ENCODE measurements at regions not wholly inside any gene's neighbourhood (a gene's known extent, or its start where the extent isn't known, plus 50 kb on each side); places are given as distances from the start of the nearest gene placed in this dataset.

DNA sequence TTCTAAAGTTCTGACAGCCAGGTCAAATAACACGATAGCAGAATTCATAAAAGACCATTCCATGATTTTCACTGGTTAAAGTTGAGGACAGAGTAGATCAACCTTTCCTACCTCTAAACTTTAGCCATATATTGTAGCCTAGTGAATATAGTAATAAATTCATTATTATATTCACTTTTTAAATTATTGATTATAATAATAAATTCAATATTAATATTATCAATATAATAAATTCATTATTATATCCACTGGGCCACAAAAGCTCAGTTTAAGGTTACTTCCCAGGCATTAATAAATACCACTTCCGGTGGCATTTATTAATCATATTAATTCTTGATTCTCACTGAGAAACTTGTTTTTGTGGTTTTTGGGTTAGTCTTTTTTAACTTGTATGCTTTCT is 85.7 kb upstream of the GPC6 start:
- no peak for ATAC-seq (replicated peaks)
- no peaks in the 10 kb centered on the region for H3K36me3 Mint-ChIP-seq (ENCODE audit: low read depth)
- H3K27me3 Mint-ChIP-seq = no peaks in the 10 kb centered on the region
- H3K4me3 Mint-ChIP-seq = no peak overlapping the region
- H3K9me3 Mint-ChIP-seq = no peaks in the 10 kb centered on the region
- H3K4me1 Mint-ChIP-seq = no peaks in the 10 kb centered on the region
- no peak overlapping the region for H3K27ac Mint-ChIP-seq

DNA sequence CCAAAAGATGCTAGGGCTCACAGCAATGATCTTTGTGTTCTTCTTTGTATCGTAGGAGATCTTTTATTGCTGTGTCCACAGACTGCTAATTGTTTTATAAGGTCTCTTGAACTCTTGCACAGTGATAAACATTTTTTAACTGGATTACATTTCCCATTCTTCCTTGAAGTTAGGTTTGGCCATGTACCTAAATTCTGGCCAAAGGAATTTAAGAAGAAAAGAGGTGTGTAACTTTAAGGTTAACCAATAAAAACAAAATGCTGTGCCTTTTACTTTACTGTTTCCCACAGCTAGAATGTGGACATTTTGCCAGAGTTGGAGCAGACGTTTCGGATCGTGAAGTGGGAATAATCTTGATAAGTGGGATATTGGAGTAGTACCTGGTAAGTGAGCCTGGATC is 82.6 kb upstream of the GPC6 start:
- H3K36me3 Mint-ChIP-seq (ENCODE audit: low read depth) = no peaks in the 10 kb centered on the region
- ATAC-seq (replicated peaks) = no peak
- no peaks in the 10 kb centered on the region for H3K9me3 Mint-ChIP-seq
- H3K27me3 Mint-ChIP-seq = no peaks in the 10 kb centered on the region
- no peak overlapping the region for H3K27ac Mint-ChIP-seq
- H3K4me3 Mint-ChIP-seq = no peak overlapping the region
- H3K4me1 Mint-ChIP-seq = no peaks in the 10 kb centered on the region

DNA sequence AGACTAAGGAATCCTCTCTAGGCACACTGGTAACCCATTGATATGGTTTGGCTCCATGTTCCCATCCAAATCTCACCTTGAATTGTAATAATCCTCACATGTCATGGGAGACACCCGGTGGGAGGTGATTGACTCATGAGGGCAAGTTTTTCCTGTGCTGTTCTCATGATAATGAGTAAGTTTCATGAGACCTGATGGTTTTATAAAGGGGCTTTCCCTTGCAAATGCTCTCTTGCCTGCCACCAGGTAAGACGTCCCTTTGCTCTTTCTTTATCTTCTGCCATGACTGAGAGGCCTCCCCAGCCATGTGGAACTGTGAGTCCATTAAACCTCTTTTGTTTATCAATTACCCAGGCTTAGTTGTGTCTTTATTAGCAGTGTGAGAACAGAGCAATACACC is 81.4 kb upstream of the GPC6 start:
- Mint-ChIP-seq H3K36me3 (ENCODE audit: low read depth) (no peaks in the 10 kb centered on the region), H3K4me3 (no peak overlapping the region)

DNA sequence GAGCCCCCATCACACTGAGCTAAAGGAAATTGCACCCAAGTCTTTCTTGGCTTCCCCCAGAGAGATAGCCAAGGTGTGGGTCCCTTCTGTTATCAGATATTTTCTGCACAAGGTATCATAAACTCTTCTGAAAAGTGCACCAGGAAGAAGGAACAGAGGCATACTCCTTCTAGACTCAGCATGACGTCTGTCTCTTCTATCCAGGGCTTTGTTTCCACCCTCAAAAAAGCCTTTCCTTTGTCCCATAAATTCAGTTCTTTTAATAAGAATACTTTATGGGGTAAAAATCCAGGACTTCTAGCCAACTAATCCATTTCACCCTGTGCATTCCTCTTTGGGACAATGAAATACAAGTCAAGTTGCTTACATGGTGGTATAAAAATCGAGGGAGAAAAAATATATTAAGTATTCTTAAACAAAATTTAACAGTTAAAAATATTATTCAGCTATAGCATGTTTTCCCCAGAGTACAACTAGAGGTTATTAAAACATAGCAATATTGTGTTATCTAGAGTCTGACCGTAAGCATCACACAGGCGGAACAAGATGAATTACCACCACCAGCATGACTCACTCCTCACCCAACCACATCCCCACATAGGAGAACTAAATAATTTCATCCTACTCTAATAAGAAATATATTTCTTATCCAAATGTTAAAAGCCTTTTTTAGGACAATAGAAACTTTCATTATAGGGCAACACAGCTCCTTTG is 79.9 kb upstream of the GPC6 start:
- no peak overlapping the region for H3K4me3 Mint-ChIP-seq
- no peak overlapping the region for H3K27ac Mint-ChIP-seq
- no peak for ATAC-seq (replicated peaks)
- H3K9me3 Mint-ChIP-seq = no peaks in the 10 kb centered on the region
- no peaks in the 10 kb centered on the region for H3K36me3 Mint-ChIP-seq (ENCODE audit: low read depth)
- no peaks in the 10 kb centered on the region for H3K4me1 Mint-ChIP-seq
- H3K27me3 Mint-ChIP-seq = no peaks in the 10 kb centered on the region

More for the DNA sequence above, 81.4 kb upstream of the GPC6 start:
- no peak for ATAC-seq (replicated peaks)
- H3K27ac Mint-ChIP-seq = no peak overlapping the region
- H3K4me1 Mint-ChIP-seq = no peaks in the 10 kb centered on the region
- H3K9me3 Mint-ChIP-seq = no peaks in the 10 kb centered on the region
- H3K27me3 Mint-ChIP-seq = no peaks in the 10 kb centered on the region

DNA sequence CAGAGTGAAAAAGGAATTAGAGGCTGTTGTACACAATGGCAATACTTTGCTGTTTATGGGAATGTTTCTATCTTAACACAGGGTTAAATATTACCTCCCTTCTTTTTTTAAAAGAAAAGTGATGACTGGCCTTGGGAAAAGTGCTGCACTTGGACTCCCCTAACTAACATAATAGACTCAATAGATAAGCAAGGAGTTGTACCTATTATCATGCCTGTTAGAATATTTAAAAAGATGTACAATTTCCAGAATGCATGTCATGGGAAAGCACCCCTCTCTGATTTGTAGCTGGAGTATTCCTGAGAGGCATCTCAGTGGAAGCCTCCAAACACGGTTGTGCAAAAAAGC is 79.3 kb upstream of the GPC6 start:
- no peaks in the 10 kb centered on the region for H3K36me3 Mint-ChIP-seq (ENCODE audit: low read depth)
- no peaks in the 10 kb centered on the region for H3K9me3 Mint-ChIP-seq
- H3K27me3 Mint-ChIP-seq = no peaks in the 10 kb centered on the region
- no peak overlapping the region for H3K4me3 Mint-ChIP-seq
- ATAC-seq (replicated peaks) = no peak
- no peaks in the 10 kb centered on the region for H3K4me1 Mint-ChIP-seq
- no peak overlapping the region for H3K27ac Mint-ChIP-seq

DNA sequence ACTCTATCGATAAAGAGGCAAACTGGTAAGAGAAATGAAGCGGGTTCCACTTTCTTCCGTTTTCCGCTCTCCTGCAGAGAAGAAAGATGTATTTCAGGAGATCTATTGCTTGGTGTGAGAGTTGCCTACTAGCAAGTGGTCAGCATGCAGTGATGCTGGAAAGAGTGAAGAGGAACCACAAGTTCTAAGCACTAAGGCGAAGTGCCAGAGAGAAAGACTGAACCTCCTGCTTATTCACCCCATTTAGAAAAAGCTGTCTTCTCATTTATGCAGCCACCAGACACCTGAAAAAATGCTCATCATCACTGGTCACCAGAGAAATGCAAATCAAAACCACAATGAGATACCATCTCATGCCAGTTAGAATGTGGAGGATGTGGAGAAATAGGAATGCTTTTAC is 78.7 kb upstream of the GPC6 start:
- H3K4me3 Mint-ChIP-seq = no peak overlapping the region
- no peak for ATAC-seq (replicated peaks)
- no peaks in the 10 kb centered on the region for H3K36me3 Mint-ChIP-seq (ENCODE audit: low read depth)
- no peaks in the 10 kb centered on the region for H3K9me3 Mint-ChIP-seq
- H3K27ac Mint-ChIP-seq = no peak overlapping the region
- no peaks in the 10 kb centered on the region for H3K27me3 Mint-ChIP-seq
- no peaks in the 10 kb centered on the region for H3K4me1 Mint-ChIP-seq

DNA sequence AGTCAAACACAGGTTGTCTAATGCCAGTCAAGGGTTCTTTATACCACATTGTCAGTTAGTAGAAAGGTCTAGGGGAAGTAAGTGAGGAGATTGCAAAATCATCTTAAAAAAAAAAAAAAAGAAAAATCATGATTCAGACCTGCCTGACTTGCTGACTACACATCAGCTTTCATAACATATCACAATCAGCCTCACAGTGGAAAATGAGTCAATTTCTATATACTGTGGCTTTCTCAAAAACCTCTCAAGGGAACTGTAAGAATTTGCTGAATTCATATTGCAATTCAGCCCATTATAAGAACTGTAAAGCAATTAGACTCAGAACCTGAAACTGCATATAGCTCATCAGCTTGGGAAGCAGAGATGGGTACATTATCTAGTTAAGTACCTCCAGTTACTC is 75.3 kb upstream of the GPC6 start:
- no peaks in the 10 kb centered on the region for H3K9me3 Mint-ChIP-seq
- H3K27ac Mint-ChIP-seq = no peak overlapping the region
- peak; percentile 86 for ATAC-seq (replicated peaks)
- H3K27me3 Mint-ChIP-seq = no peaks in the 10 kb centered on the region
- no peaks in the 10 kb centered on the region for H3K36me3 Mint-ChIP-seq (ENCODE audit: low read depth)
- no peak overlapping the region for H3K4me3 Mint-ChIP-seq
- H3K4me1 Mint-ChIP-seq = no peaks in the 10 kb centered on the region

DNA sequence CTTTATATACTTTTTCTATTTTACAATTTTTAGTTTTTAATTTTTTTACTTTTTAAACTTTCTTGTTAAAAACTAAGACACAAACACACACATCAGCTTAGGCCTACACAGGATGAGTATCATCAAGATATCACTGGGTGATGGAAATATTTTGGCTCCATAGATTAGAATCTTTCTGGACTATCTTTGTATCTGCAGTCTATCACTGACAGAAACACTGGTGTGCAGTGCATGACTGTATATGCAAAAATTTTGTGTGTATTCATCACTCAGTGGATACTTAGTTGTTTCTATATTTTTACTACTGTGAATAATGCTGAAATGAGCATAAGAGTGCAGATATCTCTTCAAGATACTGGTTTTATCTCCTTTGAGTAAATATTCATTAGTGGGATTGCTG is 68.0 kb upstream of the GPC6 start:
- H3K27me3 Mint-ChIP-seq = peaks cover 4% of the 10 kb centered on the region
- H3K4me3 Mint-ChIP-seq = no peak overlapping the region
- H3K36me3 Mint-ChIP-seq (ENCODE audit: low read depth) = no peaks in the 10 kb centered on the region
- H3K27ac Mint-ChIP-seq = no peak overlapping the region
- peaks cover 14% of the 10 kb centered on the region for H3K9me3 Mint-ChIP-seq
- no peak for ATAC-seq (replicated peaks)
- H3K4me1 Mint-ChIP-seq = no peaks in the 10 kb centered on the region

DNA sequence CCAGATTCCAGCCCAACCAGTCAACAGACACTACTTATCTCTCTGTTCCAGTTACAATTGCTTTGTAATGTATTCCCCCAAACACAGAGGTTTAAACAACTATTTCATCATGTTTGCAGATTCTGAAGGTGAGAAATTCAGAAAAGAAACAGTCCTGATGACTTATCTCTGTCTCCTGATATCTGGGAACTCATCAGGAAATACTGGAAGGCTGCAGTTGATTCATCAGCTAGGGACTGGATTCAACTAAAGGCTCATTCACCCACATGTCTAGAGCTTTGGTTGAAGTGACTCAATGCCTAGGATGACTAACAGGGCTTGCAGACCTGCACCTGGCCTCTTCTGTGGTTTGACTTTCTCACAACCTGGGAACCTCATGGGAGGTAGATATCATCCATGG is 56.6 kb upstream of the GPC6 start:
- ATAC-seq (replicated peaks) = peak; percentile 85
- Mint-ChIP-seq H3K4me3 (no peak overlapping the region), H3K4me1 (no peaks in the 10 kb centered on the region), H3K36me3 (ENCODE audit: low read depth) (no peaks in the 10 kb centered on the region), H3K27ac (no peak overlapping the region), H3K9me3 (no peaks in the 10 kb centered on the region), H3K27me3 (no peaks in the 10 kb centered on the region)

DNA sequence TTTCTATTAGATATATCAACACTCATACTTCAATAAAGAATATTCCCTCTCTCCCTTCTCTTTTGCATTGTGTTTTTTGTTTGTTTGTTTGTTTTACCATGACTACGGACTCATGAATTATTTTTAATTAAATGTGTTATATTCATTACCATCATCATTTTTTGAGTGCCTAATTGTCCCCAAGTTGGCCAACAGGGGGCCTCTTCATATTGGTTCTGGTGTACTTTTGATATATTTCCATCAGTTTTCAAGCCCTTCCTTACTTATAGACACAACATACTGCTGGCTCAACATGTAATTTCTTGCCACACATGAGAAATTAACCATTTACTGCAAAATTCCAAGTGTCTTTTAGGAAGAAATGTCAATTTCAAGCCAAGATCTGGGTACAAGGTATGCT is 54.5 kb upstream of the GPC6 start:
- no peaks in the 10 kb centered on the region for H3K9me3 Mint-ChIP-seq
- no peak overlapping the region for H3K27ac Mint-ChIP-seq
- ATAC-seq (replicated peaks) = no peak
- H3K4me3 Mint-ChIP-seq = no peak overlapping the region
- H3K4me1 Mint-ChIP-seq = no peaks in the 10 kb centered on the region
- H3K27me3 Mint-ChIP-seq = no peaks in the 10 kb centered on the region
- no peaks in the 10 kb centered on the region for H3K36me3 Mint-ChIP-seq (ENCODE audit: low read depth)

DNA sequence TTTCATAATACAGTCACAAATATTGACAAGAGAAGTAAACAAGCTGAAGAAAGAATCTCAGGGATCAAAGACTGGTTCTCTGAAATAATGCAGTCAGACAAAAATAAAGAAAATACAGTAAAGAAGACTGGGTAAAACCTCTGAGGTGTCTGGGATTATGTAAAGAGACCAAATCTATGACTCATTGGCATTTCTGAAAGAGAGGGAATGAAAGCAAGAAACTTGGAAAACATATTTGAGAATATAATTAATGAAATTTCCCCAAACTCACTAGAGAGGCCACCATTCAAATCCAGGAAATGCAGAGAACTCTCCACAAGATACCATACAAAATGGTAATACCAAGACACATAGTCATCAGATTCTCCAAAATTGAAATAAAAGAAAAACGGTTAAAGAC is 53.0 kb upstream of the GPC6 start:
- ATAC-seq (replicated peaks) = no peak
- no peak overlapping the region for H3K4me3 Mint-ChIP-seq
- no peaks in the 10 kb centered on the region for H3K9me3 Mint-ChIP-seq
- no peak overlapping the region for H3K27ac Mint-ChIP-seq
- no peaks in the 10 kb centered on the region for H3K36me3 Mint-ChIP-seq (ENCODE audit: low read depth)
- H3K27me3 Mint-ChIP-seq = no peaks in the 10 kb centered on the region
- H3K4me1 Mint-ChIP-seq = no peaks in the 10 kb centered on the region

DNA sequence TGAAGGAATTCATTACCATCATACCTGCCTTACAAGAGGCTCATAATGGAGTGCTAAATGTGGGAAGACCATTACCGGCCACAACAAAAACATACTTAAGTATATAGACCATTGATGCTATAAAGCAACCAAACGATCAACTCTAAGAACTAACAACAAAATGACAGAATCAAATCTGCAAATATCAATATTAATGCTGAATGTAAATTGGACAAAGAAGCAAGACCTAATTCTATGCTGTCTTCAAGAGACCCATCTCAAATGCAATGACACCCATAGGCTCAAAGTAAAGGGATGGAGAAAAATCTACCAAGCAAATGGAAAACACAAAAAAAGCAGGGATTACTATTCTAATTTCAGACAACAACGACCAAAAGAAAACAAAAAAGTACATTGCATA is 52.3 kb upstream of the GPC6 start:
- H3K4me1 Mint-ChIP-seq = no peaks in the 10 kb centered on the region
- H3K27me3 Mint-ChIP-seq = no peaks in the 10 kb centered on the region
- no peak overlapping the region for H3K27ac Mint-ChIP-seq
- no peaks in the 10 kb centered on the region for H3K36me3 Mint-ChIP-seq (ENCODE audit: low read depth)
- no peak overlapping the region for H3K4me3 Mint-ChIP-seq
- no peaks in the 10 kb centered on the region for H3K9me3 Mint-ChIP-seq
- ATAC-seq (replicated peaks) = no peak

Measured in activated T-helper 17 cell treated with anti-CD3 and anti-CD28 coated beads, Interleukin-2, amount 50 U/mL, for 72 hours (primary cell).